PFSK-1 (cell line): ENCODE measurements at regions not wholly inside any gene's neighbourhood (a gene's known extent, or its start where the extent isn't known, plus 50 kb on each side); places are given as distances from the start of the nearest gene placed in this dataset.

Source experiments
- POLR2AphosphoS5 ChIP-seq: IDR thresholded peaks from 2 replicates; pipeline ENCODE4 v1.6.1; 2012; ENCODE audit warnings: low read depth, mild to moderate bottlenecking, control low read depth, low read length, moderate library complexity
- SIN3A ChIP-seq: IDR thresholded peaks from 2 replicates; pipeline ENCODE4 v1.6.1; 2012; ENCODE audit warnings: mild to moderate bottlenecking, low read length, moderate library complexity, borderline replicate concordance; ENCODE audit not compliant: insufficient read depth

DNA sequence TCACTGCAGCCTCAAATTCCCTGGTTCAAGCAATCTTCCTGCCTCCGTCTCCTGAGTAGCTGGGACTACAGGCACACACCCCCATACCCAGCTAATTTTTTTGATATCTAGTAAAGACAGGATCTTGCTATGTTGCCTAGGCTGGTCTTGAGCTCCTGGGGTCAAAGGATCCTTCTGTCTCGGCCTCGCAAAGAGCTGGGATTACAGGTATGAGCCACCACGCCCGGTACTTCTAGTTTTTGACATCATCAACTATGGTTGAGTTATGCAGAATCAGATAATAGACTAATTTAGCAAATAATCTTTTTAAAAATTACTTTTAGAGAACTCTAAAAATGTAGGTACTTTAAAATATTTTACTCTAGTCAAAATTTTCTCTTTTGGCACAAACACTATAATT is 166.2 kb downstream of the SOX4 start:
- TF ChIP-seq POLR2AphosphoS5 (no peak), SIN3A (no peak)
